GM12865 (cell line): ENCODE measurements at regions not wholly inside any gene's neighbourhood (a gene's known extent, or its start where the extent isn't known, plus 50 kb on each side); places are given as distances from the start of the nearest gene placed in this dataset.
"Not testable (repeated sequence)": the region's sequence is repeated elsewhere in the genome, so short reads cannot be mapped to it uniquely, and the experiment has no call there.

Source experiments
- DNase-seq: peaks from one replicate; pipeline ENCODE4 v3.0.0; 2010; ENCODE audit warnings: low read depth
- H3K4me3 ChIP-seq: 2 replicates; pipeline ENCODE4 v1.5.1; 2011; ENCODE audit warnings: mild to moderate bottlenecking, low read depth, low read length, control low read depth
- CTCF ChIP-seq: IDR thresholded peaks from 2 replicates; pipeline ENCODE4 v1.5.1; 2011; ENCODE audit warnings: low read length, control low read depth, low read depth, inconsistent platforms; ENCODE audit not compliant: insufficient read depth; ENCODE audit errors: missing control alignments

GRCh38 chr5:92633875-92634487, 947.0 kb downstream of the NR2F1-AS1 start:
- no peak for DNase-seq
- H3K4me3 ChIP-seq, result no peak overlapping the region
- TF ChIP-seq CTCF, result no peak

GRCh38 chr5:92633176-92633575, 947.8 kb downstream of the NR2F1-AS1 start:
- no peak for DNase-seq
- H3K4me3 ChIP-seq, result no peak overlapping the region
- TF ChIP-seq CTCF, result no peak

- not testable (repeated sequence) for H3K4me3 ChIP-seq, DNase-seq
These were observed 949.8 kb downstream of the NR2F1-AS1 start for GRCh38 chr5:92631237-92631701.

- no peak for TF ChIP-seq CTCF
- DNase-seq, result no peak
- H3K4me3 ChIP-seq, result no peak overlapping the region
These were observed 951.4 kb downstream of the NR2F1-AS1 start for GRCh38 chr5:92629574-92629973.

GRCh38 chr5:92629000-92629399, 952.0 kb downstream of the NR2F1-AS1 start:
- H3K4me3 ChIP-seq, result no peak overlapping the region
- no peak for TF ChIP-seq CTCF
- no peak for DNase-seq

- no peak overlapping the region for H3K4me3 ChIP-seq
- DNase-seq, result no peak
- TF ChIP-seq CTCF, result no peak
These were observed 953.8 kb downstream of the NR2F1-AS1 start for GRCh38 chr5:92627186-92627585.

GRCh38 chr5:92616085-92616484, 964.9 kb downstream of the NR2F1-AS1 start:
- no peak overlapping the region for H3K4me3 ChIP-seq
- no peak for DNase-seq
- no peak for TF ChIP-seq CTCF

GRCh38 chr5:92613546-92613945, 967.5 kb downstream of the NR2F1-AS1 start:
- no peak for TF ChIP-seq CTCF
- no peak overlapping the region for H3K4me3 ChIP-seq
- no peak for DNase-seq

- not testable (repeated sequence) for DNase-seq, H3K4me3 ChIP-seq
These were observed 970.6 kb downstream of the NR2F1-AS1 start for GRCh38 chr5:92610435-92610834.
